Occipital lobe (tissue), 1 donor: ENCODE measurements at regions not wholly inside any gene's neighbourhood (a gene's known extent, or its start where the extent isn't known, plus 50 kb on each side); places are given as distances from the start of the nearest gene placed in this dataset.
"Not testable (repeated sequence)": the region's sequence is repeated elsewhere in the genome, so short reads cannot be mapped to it uniquely, and the experiment has no call there.

Source experiments
- DNase-seq: peaks from one replicate; lab custom pipeline; 2025; lab: John Stamatoyannopoulos, UW

GRCh38 chr15:24733659-24734058 lies 58.1 kb downstream of the NPAP1 start:
- no peak for DNase-seq

GRCh38 chr15:24734396-24734795 lies 58.8 kb downstream of the NPAP1 start:
- DNase-seq, result no peak

- DNase-seq, result no peak
Observed at GRCh38 chr15:24745290-24745689, 69.7 kb downstream of the NPAP1 start.

GRCh38 chr15:24746094-24746493 lies 70.5 kb downstream of the NPAP1 start:
- DNase-seq, result no peak

- DNase-seq, result no peak
Observed at GRCh38 chr15:24747376-24747775, 71.8 kb downstream of the NPAP1 start.

GRCh38 chr15:24748812-24749439 lies 73.4 kb downstream of the NPAP1 start:
- no peak for DNase-seq

- no peak for DNase-seq
Observed at GRCh38 chr15:24752354-24752753, 76.8 kb downstream of the NPAP1 start.

GRCh38 chr15:24756101-24756500 lies 80.5 kb downstream of the NPAP1 start:
- no peak for DNase-seq

- no peak for DNase-seq
Observed at GRCh38 chr15:24760066-24760465, 84.5 kb downstream of the NPAP1 start.

GRCh38 chr15:24761704-24762302 lies 86.2 kb downstream of the NPAP1 start:
- DNase-seq, result no peak

- no peak for DNase-seq
Observed at GRCh38 chr15:24763891-24764290, 88.3 kb downstream of the NPAP1 start.

- no peak for DNase-seq
Observed at GRCh38 chr15:24764375-24765171, 89.0 kb downstream of the NPAP1 start.

GRCh38 chr15:24766511-24767133 lies 91.0 kb downstream of the NPAP1 start:
- DNase-seq, result no peak

GRCh38 chr15:24772266-24772665 lies 96.7 kb downstream of the NPAP1 start:
- no peak for DNase-seq

GRCh38 chr15:24772686-24773373 lies 97.3 kb downstream of the NPAP1 start:
- peak; percentile 50 for DNase-seq

- no peak for DNase-seq
Observed at GRCh38 chr15:24777307-24777706, 101.7 kb downstream of the NPAP1 start.

GRCh38 chr15:24784506-24784905 lies 108.9 kb downstream of the NPAP1 start:
- no peak for DNase-seq

- no peak for DNase-seq
Observed at GRCh38 chr15:24786347-24786746, 110.8 kb downstream of the NPAP1 start.

GRCh38 chr15:24802624-24803023 lies 127.0 kb downstream of the NPAP1 start:
- not testable (repeated sequence) for DNase-seq

- DNase-seq, result no peak
Observed at GRCh38 chr15:24819680-24820079, 135.1 kb upstream of the SNRPN start.

GRCh38 chr15:24823473-24823872 lies 131.3 kb upstream of the SNRPN start:
- peak; percentile 16 for DNase-seq

GRCh38 chr15:24832282-24832681 lies 122.5 kb upstream of the SNRPN start:
- DNase-seq, result no peak
